IMR-90 (cell line): ENCODE measurements at regions not wholly inside any gene's neighbourhood (a gene's known extent, or its start where the extent isn't known, plus 50 kb on each side); places are given as distances from the start of the nearest gene placed in this dataset.

Experiments used
- ATAC-seq: fragments of 200-7000 bp; cut with Tn5 transposase; 2 replicates; pipeline ENCODE4 v1.9.1; 2020; ENCODE audit warnings: low read depth, mild to moderate bottlenecking, moderate library complexity
- BruUV-seq: library from RNA; stranded (reverse); fragments of 400-500 nt; replicated peaks from 2 replicates; lab custom pipeline; 2021; lab: Mats Ljungman, UMichigan
- CTCF ChIA-PET: fragments of 300-600 bp; formaldehyde crosslinking; extraction: SDS; loops from one replicate; lab custom pipeline; 2021; ENCODE audit warnings: antibody characterized with exemption; lab: Yijun Ruan, JAX
- POLR2A ChIA-PET: fragments of 300-600 bp; sonication (Branson Sonifier 250); formaldehyde crosslinking; loops from one replicate; lab custom pipeline; 2022; ENCODE audit warnings: antibody characterized with exemption; ENCODE audit not compliant: unreplicated experiment; lab: Charles Lee
- DNase-seq: peaks from one replicate; pipeline ENCODE4 v3.0.0; 2013
- H2AFZ ChIP-seq: replicated peaks from 2 replicates; pipeline ENCODE3; 2013; ENCODE audit warnings: low read length, mild to moderate bottlenecking; ENCODE audit not compliant: poor library complexity
- H2AK5ac ChIP-seq: 2 replicates; pipeline ENCODE4 v1.6.1; 2013; ENCODE audit warnings: low read depth, low read length, inconsistent platforms
- H2AK9ac ChIP-seq: replicated peaks from 2 replicates; pipeline ENCODE3; 2013; ENCODE audit warnings: mild to moderate bottlenecking, low read depth, low read length, moderate library complexity; ENCODE audit not compliant: poor library complexity
- H2BK120ac ChIP-seq: 2 replicates; pipeline ENCODE4 v1.6.1; 2013; ENCODE audit warnings: low read depth, low read length, inconsistent platforms
- H2BK15ac ChIP-seq: 3 replicates; pipeline ENCODE4 v1.6.1; 2013; ENCODE audit warnings: low read depth, low read length, inconsistent platforms
- H2BK20ac ChIP-seq: 2 replicates; pipeline ENCODE4 v1.6.1; 2013; ENCODE audit warnings: low read depth, mild to moderate bottlenecking, inconsistent platforms, low read length, moderate library complexity
- H2BK5ac ChIP-seq: 2 replicates; pipeline ENCODE4 v1.6.1; 2013; ENCODE audit warnings: mild to moderate bottlenecking, low read depth, low read length, inconsistent platforms; ENCODE audit not compliant: poor library complexity, severe bottlenecking
- H3K14ac ChIP-seq: replicated peaks from 2 replicates; pipeline ENCODE4 v1.6.1; 2013; ENCODE audit warnings: low read depth, low read length, inconsistent platforms
- H3K18ac ChIP-seq: 2 replicates; pipeline ENCODE4 v1.6.1; 2013; ENCODE audit warnings: low read depth, low read length, control low read depth
- H3K23ac ChIP-seq: 2 replicates; pipeline ENCODE4 v1.6.1; 2013; ENCODE audit warnings: low read depth, low read length, inconsistent platforms
- H3K27ac ChIP-seq: 2 replicates; pipeline ENCODE4 v1.5.1; 2013; ENCODE audit warnings: mild to moderate bottlenecking, control low read depth, low read length; ENCODE audit not compliant: insufficient read depth
- H3K27me3 ChIP-seq: 2 replicates; pipeline ENCODE4 v1.6.1; 2013; ENCODE audit warnings: low read length; ENCODE audit not compliant: control insufficient read depth, insufficient read depth
- H3K36me3 ChIP-seq: 2 replicates; pipeline ENCODE4 v1.6.1; 2013; ENCODE audit warnings: low read length, mixed read lengths; ENCODE audit not compliant: control insufficient read depth, insufficient read depth
- H3K4ac ChIP-seq: 2 replicates; pipeline ENCODE4 v1.6.1; 2013; ENCODE audit warnings: low read depth, low read length, inconsistent platforms
- H3K4me1 ChIP-seq: 2 replicates; pipeline ENCODE4 v1.6.1; 2013; ENCODE audit warnings: low read length, mixed read lengths; ENCODE audit not compliant: control insufficient read depth, insufficient read depth
- H3K4me2 ChIP-seq: 2 replicates; pipeline ENCODE4 v1.6.1; 2013; ENCODE audit warnings: low read depth, mild to moderate bottlenecking, control low read depth, low read length, moderate library complexity
- H3K4me3 ChIP-seq: 2 replicates; pipeline ENCODE4 v1.5.1; 2013; ENCODE audit warnings: low read depth, mild to moderate bottlenecking, control low read depth, low read length, moderate library complexity; ENCODE audit not compliant: insufficient read depth
- H3K56ac ChIP-seq: 2 replicates; pipeline ENCODE4 v1.6.1; 2013; ENCODE audit warnings: low read length, inconsistent platforms; ENCODE audit not compliant: insufficient read depth; ENCODE audit errors: extremely low read depth
- H3K79me1 ChIP-seq, 2 experiments: 2 replicates each; pipeline ENCODE4 v1.6.1; 2013; ENCODE audit warnings: low read length in 2 of 2, inconsistent platforms in 1 of 2, low read depth in 1 of 2
- H3K9ac ChIP-seq: 2 replicates; pipeline ENCODE4 v1.6.1; 2013; ENCODE audit warnings: low read depth, low read length, control low read depth
- H3K9me1 ChIP-seq: 2 replicates; pipeline ENCODE4 v1.6.1; 2013; ENCODE audit warnings: low read length, inconsistent platforms; ENCODE audit not compliant: insufficient read depth
- H3K9me3 ChIP-seq: 2 replicates; pipeline ENCODE4 v1.6.1; 2013; ENCODE audit warnings: low read length; ENCODE audit not compliant: control insufficient read depth, insufficient read depth
- H4K20me1 ChIP-seq: 2 replicates; pipeline ENCODE4 v1.6.1; 2013; ENCODE audit warnings: low read length, inconsistent platforms; ENCODE audit not compliant: insufficient read depth
- H4K5ac ChIP-seq: 2 replicates; pipeline ENCODE4 v1.6.1; 2013; ENCODE audit warnings: mild to moderate bottlenecking, low read depth, low read length, control low read depth
- H4K8ac ChIP-seq, 2 experiments: 2 replicates each; pipeline ENCODE4 v1.6.1; 2013; ENCODE audit warnings: low read depth in 2 of 2, low read length in 2 of 2, control low read depth in 1 of 2, inconsistent platforms in 1 of 2
- H4K91ac ChIP-seq: 2 replicates; pipeline ENCODE4 v1.6.1; 2013; ENCODE audit warnings: low read depth, low read length, inconsistent platforms; ENCODE audit not compliant: insufficient read depth
- BHLHE40 ChIP-seq: fragments of 150-350 bp; IDR thresholded peaks from 2 replicates; pipeline ENCODE4 v1.6.1; 2016; ENCODE audit warnings: mild to moderate bottlenecking, low read depth, low read length
- CEBPB ChIP-seq: IDR thresholded peaks from 2 replicates; pipeline ENCODE4 v1.6.1; 2012; ENCODE audit warnings: low read depth, low read length, improper control_type of control experiment
- CHD1 ChIP-seq: IDR thresholded peaks from 2 replicates; pipeline ENCODE4 v1.6.1; 2012; ENCODE audit warnings: low read depth, low read length, improper control_type of control experiment
- CTCF ChIP-seq: conservative IDR thresholded peaks from 2 replicates; pipeline ENCODE4 v1.5.1; 2012; ENCODE audit warnings: mild to moderate bottlenecking, low read depth, low read length, improper control_type of control experiment
- MXI1 ChIP-seq: IDR thresholded peaks from 2 replicates; pipeline ENCODE4 v1.6.1; 2012; ENCODE audit warnings: low read depth, mild to moderate bottlenecking, low read length, moderate library complexity, borderline replicate concordance
- NFE2L2 ChIP-seq: fragments of 150-350 bp; IDR thresholded peaks from 2 replicates; pipeline ENCODE4 v1.6.1; 2016; ENCODE audit warnings: low read depth, mild to moderate bottlenecking, low read length
- RAD21 ChIP-seq: IDR thresholded peaks from 2 replicates; pipeline ENCODE4 v1.6.1; 2012; ENCODE audit warnings: low read length, improper control_type of control experiment
- RCOR1 ChIP-seq: IDR thresholded peaks from 2 replicates; pipeline ENCODE4 v1.6.1; 2012; ENCODE audit warnings: mild to moderate bottlenecking, low read length, improper control_type of control experiment; ENCODE audit not compliant: insufficient replicate concordance
- RFX5 ChIP-seq: IDR thresholded peaks from 2 replicates; pipeline ENCODE4 v1.8.0; 2012; ENCODE audit warnings: low read depth, mild to moderate bottlenecking, low read length, moderate library complexity
- SMC3 ChIP-seq: fragments of 150-350 bp; IDR thresholded peaks from 2 replicates; pipeline ENCODE4 v1.6.1; 2016; ENCODE audit warnings: low read depth, mild to moderate bottlenecking, antibody characterized with exemption, low read length, moderate library complexity
- WGBS, 2 experiments: methylation state at CpG; one replicate each; pipeline versions ENCODE4 v1.1.5 to v1.1.7; 2013; ENCODE audit warnings: missing lambda C conversion rate in 2 of 2; ENCODE audit not compliant: insufficient read length in 1 of 2; ENCODE audit errors: extremely low coverage in 2 of 2; 5-methylcytosine and 5-hydroxymethylcytosine counted together
- dilution Hi-C: fragments of 300-500 bp; cut with HindIII; formaldehyde crosslinking; loops from one replicate; pipeline ENCODE4 v1.14.3; 2018; ENCODE audit warnings: low sequenced_read_pairs; ENCODE audit not compliant: unreplicated experiment
- in situ Hi-C: fragments of 300-500 bp; cut with MboI; formaldehyde crosslinking; loops from 3 replicates; pipeline ENCODE4 v1.14.3; 2019; ENCODE audit warnings: low sequenced_read_pairs, inconsistent platforms, mixed read lengths
- intact Hi-C: fragments of 100-400 bp; cut with micrococcal nuclease; formaldehyde crosslinking; loops from 2 replicates; pipeline ENCODE4 v1.10.0; 2022
- TF ChIP-seq, protein P1 (sequence below): fragments of 150-350 bp; IDR thresholded peaks from 2 replicates; pipeline ENCODE4 v1.6.1; 2017; ENCODE audit warnings: mild to moderate bottlenecking, antibody characterized with exemption, low read length, low read depth

- dilution Hi-C loops = no loop called here
Observed at GRCh38 chr18:67280486-67281242, 235.9 kb downstream of the DSEL start.

More at GRCh38 chr18:67280486-67281242, 235.9 kb downstream of the DSEL start:
- Histone ChIP-seq H4K8ac (no peak overlapping the region), H2BK20ac (no peak overlapping the region), H3K9ac (no peak overlapping the region), H3K27ac (no peak overlapping the region), H3K14ac (no peak overlapping the region), H3K4me3 (no peak overlapping the region), H2AK5ac (no peak overlapping the region), H3K27me3 (no peaks in the 10 kb centered on the region), H3K56ac (no peak overlapping the region), H2BK15ac (no peak overlapping the region), H2BK5ac (no peak overlapping the region), H2BK120ac (no peak overlapping the region), H3K23ac (no peak overlapping the region), H3K9me1 (no peaks in the 10 kb centered on the region), H4K91ac (no peak overlapping the region), H4K20me1 (no peaks in the 10 kb centered on the region), H2AFZ (no peak overlapping the region), H3K4me1 (peaks cover 3% of the 10 kb centered on the region), H2AK9ac (no peak overlapping the region), H3K18ac (no peak overlapping the region), H3K79me1 (no peaks in the 10 kb centered on the region), H3K9me3 (no peaks in the 10 kb centered on the region), H4K5ac (no peak overlapping the region), H3K4me2 (no peak overlapping the region), H3K36me3 (no peaks in the 10 kb centered on the region), H3K4ac (no peak overlapping the region)
- no peak for TF ChIP-seq BHLHE40
- no peak for TF ChIP-seq RCOR1
- no peak for TF ChIP-seq CEBPB
- no peak for TF ChIP-seq CTCF
- no peak for TF ChIP-seq MXI1
- TF ChIP-seq RFX5 = no peak
- TF ChIP-seq RAD21 = no peak
- TF ChIP-seq, protein P1, sequence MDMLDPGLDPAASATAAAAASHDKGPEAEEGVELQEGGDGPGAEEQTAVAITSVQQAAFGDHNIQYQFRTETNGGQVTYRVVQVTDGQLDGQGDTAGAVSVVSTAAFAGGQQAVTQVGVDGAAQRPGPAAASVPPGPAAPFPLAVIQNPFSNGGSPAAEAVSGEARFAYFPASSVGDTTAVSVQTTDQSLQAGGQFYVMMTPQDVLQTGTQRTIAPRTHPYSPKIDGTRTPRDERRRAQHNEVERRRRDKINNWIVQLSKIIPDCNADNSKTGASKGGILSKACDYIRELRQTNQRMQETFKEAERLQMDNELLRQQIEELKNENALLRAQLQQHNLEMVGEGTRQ = no peak
- no peak for TF ChIP-seq CHD1
- TF ChIP-seq NFE2L2 = no peak
- TF ChIP-seq SMC3 = no peak
- POLR2A ChIA-PET = no interaction called here
- intact Hi-C loops (no loop called here), in situ Hi-C loops (no loop called here)
- WGBS, 2 experiments = no CpG with 5 or more reads among the region's 5 CpGs
- DNase-seq = no peak
- BruUV-seq = no TSS peak
- CTCF ChIA-PET = interaction anchor here (0.6 to 0.9 kb wide), 2 partner anchors 18 to 435 kb away, joined by 3 read pairs; no protein-coding TSS in a partner anchor
- ATAC-seq = no peak
